SK-N-MC (cell line): ENCODE measurements at regions not wholly inside any gene's neighbourhood (a gene's known extent, or its start where the extent isn't known, plus 50 kb on each side); places are given as distances from the start of the nearest gene placed in this dataset.

Experiments
- EZH2 ChIP-seq: fragments of 200-600 bp; sonication (generic); IDR thresholded peaks from one replicate; pipeline ENCODE4 v1.6.1; 2017; ENCODE audit warnings: antibody characterized with exemption
- FOXP2 ChIP-seq: optimal IDR thresholded peaks from 2 replicates; pipeline ENCODE3; 2011; ENCODE audit warnings: mild to moderate bottlenecking, moderate library complexity; ENCODE audit not compliant: insufficient read depth; ENCODE audit errors: extremely low read length, control extremely low read depth
- POLR2AphosphoS5 ChIP-seq: IDR thresholded peaks from 2 replicates; pipeline ENCODE4 v1.6.1; 2012; ENCODE audit warnings: mild to moderate bottlenecking, low read depth, low read length, borderline replicate concordance

- TF ChIP-seq POLR2AphosphoS5: no peak
- no peak for TF ChIP-seq FOXP2
- TF ChIP-seq EZH2: no peak
Observed at GRCh38 chr9:108040783-108041182, 551.2 kb upstream of the KLF4 start.
